ENCODE measurements at regions not wholly inside any gene's neighbourhood (a gene's known extent, or its start where the extent isn't known, plus 50 kb on each side); places are given as distances from the start of the nearest gene placed in this dataset.

- Mint-ChIP-seq H3K4me3 (ENCODE audit: unreplicated experiment) (no peak overlapping the region), H3K36me3 (ENCODE audit: low read depth) (no peaks in the 10 kb centered on the region), H3K9me3 (ENCODE audit: low read depth) (no peaks in the 10 kb centered on the region), H3K27ac (ENCODE audit: unreplicated experiment) (no peak overlapping the region), H3K4me1 (ENCODE audit: low read depth) (peaks cover 12% of the 10 kb centered on the region), H3K27me3 (ENCODE audit: low read depth) (no peaks in the 10 kb centered on the region)
- no peak for DNase-seq (ENCODE audit: low spot score)
- TF ChIP-seq CTCF (IDR thresholded peaks at IDR 0.05) = no peak
Observed at GRCh38 chr2:157191186-157191585, 66.3 kb upstream of the GALNT5 start.

GRCh38 chr2:157192445-157193423, 64.8 kb upstream of the GALNT5 start:
- Mint-ChIP-seq H3K27ac (ENCODE audit: unreplicated experiment) (no peak overlapping the region), H3K4me3 (ENCODE audit: unreplicated experiment) (no peak overlapping the region), H3K27me3 (ENCODE audit: low read depth) (peaks cover 2% of the 10 kb centered on the region), H3K4me1 (ENCODE audit: low read depth) (peaks cover 12% of the 10 kb centered on the region), H3K9me3 (ENCODE audit: low read depth) (no peaks in the 10 kb centered on the region), H3K36me3 (ENCODE audit: low read depth) (no peaks in the 10 kb centered on the region)
- TF ChIP-seq CTCF (IDR thresholded peaks at IDR 0.05) = no peak
- DNase-seq (ENCODE audit: low spot score) = no peak

- Mint-ChIP-seq H3K27ac (ENCODE audit: unreplicated experiment) (no peak overlapping the region), H3K4me3 (ENCODE audit: unreplicated experiment) (no peak overlapping the region), H3K36me3 (ENCODE audit: low read depth) (no peaks in the 10 kb centered on the region), H3K9me3 (ENCODE audit: low read depth) (no peaks in the 10 kb centered on the region), H3K27me3 (ENCODE audit: low read depth) (peaks cover 2% of the 10 kb centered on the region), H3K4me1 (ENCODE audit: low read depth) (peaks cover 12% of the 10 kb centered on the region)
- no peak for DNase-seq (ENCODE audit: low spot score)
- no peak for TF ChIP-seq CTCF (IDR thresholded peaks at IDR 0.05)
Observed at GRCh38 chr2:157193461-157193860, 64.0 kb upstream of the GALNT5 start.

- Mint-ChIP-seq H3K4me1 (ENCODE audit: low read depth) (peaks cover 12% of the 10 kb centered on the region), H3K27me3 (ENCODE audit: low read depth) (peaks cover 2% of the 10 kb centered on the region), H3K36me3 (ENCODE audit: low read depth) (no peaks in the 10 kb centered on the region), H3K9me3 (ENCODE audit: low read depth) (no peaks in the 10 kb centered on the region), H3K27ac (ENCODE audit: unreplicated experiment) (no peak overlapping the region), H3K4me3 (ENCODE audit: unreplicated experiment) (no peak overlapping the region)
- DNase-seq (ENCODE audit: low spot score) = no peak
- peak; percentile 98 for TF ChIP-seq CTCF (IDR thresholded peaks at IDR 0.05)
Observed at GRCh38 chr2:157194097-157194688, 63.3 kb upstream of the GALNT5 start.

- peaks cover 10% of the 10 kb centered on the region for H3K4me1 Mint-ChIP-seq (ENCODE audit: low read depth)
- no peak for DNase-seq (ENCODE audit: low spot score)
Observed at GRCh38 chr2:157194844-157195243, 62.7 kb upstream of the GALNT5 start.

More at GRCh38 chr2:157194844-157195243, 62.7 kb upstream of the GALNT5 start:
- Mint-ChIP-seq H3K36me3 (ENCODE audit: low read depth) (no peaks in the 10 kb centered on the region), H3K4me3 (ENCODE audit: unreplicated experiment) (no peak overlapping the region), H3K27ac (ENCODE audit: unreplicated experiment) (no peak overlapping the region), H3K27me3 (ENCODE audit: low read depth) (peaks cover 2% of the 10 kb centered on the region), H3K9me3 (ENCODE audit: low read depth) (no peaks in the 10 kb centered on the region)
- no peak for TF ChIP-seq CTCF (IDR thresholded peaks at IDR 0.05)
